GM19452 (cell line): ENCODE measurements at regions not wholly inside any gene's neighbourhood (a gene's known extent, or its start where the extent isn't known, plus 50 kb on each side); places are given as distances from the start of the nearest gene placed in this dataset.

Experiments
- ATAC-seq: cut with Tn5 transposase; IDR thresholded peaks from one replicate; pipeline ENCODE4 v1.9.1; 2021; ENCODE audit not compliant: unreplicated experiment

DNA sequence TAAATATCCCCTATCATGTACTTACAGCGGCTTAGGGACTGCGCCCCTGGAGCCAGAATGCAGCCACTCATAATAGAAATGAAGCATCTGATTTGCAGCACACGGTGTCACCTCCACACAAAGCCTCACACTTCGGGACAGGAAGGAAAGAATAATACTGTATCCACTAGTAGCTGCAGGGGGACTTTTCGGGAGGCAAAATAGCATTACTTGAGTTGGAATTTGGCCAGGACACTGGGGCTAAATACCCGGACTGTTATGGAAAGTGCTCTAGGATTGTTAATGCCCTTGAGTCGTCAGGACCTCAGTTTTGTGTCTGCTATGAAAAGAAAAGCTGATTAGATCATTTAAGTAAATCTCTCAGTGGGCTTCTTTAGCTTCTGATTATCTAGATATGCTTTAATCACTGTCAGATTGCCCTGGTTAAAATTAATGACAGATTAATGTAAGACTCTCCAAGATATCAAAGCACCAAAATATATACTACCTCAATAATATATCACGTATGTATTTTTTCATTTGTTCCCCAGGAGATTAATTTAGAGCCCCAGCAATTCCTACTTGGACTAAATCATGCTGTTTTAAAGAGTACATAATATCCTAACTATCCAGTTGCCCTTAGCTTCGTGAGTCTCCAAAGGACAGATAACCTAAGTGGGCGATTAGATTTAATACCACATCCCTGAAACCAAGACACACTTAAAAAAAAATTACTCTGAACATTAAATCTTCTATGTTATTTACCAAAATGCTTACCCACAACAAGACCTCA, 173.0 kb upstream of the NEBL start:
- ATAC-seq: no peak

DNA sequence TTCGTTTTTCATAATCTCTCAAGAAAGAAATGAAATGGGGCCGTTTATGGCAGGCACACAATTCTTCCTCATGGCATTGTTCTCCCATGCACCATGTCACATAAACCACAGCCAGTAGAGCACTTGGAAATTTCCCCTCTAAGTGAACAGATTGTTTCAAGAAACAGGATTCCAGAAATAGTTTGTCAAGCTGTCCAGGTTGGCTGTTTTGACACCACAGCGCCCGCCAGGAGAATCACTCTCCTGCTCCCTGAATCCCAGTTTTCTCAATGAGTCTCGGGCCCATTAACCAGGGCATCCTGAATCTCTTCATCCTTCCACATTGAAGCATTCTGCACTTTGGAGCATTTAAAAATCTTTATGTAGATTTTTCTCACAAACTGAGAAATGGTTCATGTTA, 172.2 kb upstream of the NEBL start:
- no peak for ATAC-seq

DNA sequence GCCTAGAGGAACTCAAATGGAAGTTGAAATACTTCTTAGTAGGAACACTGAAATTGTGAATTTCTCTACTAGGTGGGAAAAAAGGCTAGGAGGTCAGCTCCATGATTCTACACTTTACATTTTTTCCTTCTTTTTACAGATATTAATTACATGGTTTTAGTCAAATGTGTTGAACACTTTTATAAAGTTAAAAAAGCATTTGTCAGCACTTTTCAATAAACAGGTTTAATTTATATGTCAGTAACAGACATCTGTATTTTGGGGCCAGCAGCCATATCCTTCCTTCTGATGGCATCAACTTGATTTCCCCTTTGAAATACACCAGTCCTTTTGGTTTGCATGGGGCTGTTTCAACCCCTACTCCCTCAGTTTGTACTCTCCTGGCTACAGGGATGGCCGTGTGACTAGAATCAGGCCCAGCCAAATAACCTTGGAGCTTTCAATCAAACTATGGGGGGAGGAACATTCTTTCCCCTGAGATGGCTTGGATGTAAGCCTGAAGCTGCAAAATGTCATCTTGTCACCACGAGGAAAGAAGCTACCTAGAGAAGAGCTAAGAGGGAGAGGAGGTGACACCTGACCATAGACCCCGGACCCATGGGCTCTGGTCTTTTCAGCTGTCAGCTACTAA, 171.0 kb upstream of the NEBL start:
- ATAC-seq: no peak

DNA sequence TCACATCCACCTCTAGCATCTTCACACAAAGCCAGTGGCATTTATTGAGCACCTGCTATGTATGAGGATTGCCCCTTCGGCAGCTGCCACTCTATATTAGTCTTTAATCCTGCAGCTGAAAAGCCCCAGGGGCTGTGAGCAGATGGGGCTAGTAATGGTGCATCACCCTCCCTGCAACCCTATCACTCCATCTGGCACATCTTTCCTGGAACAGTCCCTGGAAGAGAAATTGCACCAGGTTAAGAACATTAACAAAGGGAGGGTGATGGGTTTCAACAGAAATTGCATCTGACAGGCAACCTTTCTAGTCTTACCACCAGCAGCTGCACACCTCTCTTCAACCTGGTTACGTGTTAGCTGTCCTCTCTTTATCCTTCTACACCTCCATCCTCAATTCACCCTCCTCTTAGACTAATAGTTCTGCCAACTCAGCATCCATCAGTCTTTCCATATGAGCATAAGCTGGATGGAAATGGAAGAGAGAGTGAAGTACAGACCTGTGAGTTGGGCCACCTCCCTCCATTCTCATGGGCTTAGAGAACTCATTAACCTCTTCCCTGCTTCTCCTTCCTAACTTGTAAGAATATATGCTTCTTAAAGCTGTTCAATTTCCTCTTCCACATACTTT, 168.6 kb upstream of the NEBL start:
- ATAC-seq: no peak

DNA sequence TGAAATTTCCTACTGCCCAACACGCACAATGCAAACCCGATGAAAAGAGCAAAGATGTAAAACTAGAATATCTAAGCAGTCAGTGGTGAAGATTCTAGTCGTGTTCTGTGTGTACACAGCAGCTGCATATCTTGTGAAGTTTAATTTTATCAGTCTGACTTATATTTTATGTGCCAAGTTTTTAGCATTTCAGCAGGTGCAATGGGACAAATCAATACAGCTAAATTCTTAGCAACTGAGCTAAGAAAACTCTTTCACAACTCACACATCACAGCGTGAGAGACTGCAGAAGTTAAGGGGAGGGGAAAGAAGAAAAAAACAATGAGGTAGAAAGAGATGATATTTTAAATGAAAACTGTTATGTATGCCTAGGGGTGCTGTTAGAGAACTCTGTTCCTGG, 164.9 kb upstream of the NEBL start:
- ATAC-seq: no peak

DNA sequence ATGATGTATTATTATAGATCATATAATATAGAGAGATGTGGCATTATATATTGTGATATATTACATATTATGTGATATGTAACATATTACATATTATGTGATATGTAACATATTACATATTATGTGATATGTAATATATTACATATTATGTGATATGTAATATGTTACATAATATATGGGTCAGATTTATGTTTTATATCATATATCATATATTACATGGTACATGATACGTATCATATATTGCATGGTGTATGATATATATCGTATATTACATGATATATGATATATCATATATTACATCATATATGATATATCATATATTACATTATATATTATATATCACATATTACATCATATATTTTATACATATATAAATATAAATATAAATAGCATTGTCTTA, 164.1 kb upstream of the NEBL start:
- ATAC-seq: no peak

DNA sequence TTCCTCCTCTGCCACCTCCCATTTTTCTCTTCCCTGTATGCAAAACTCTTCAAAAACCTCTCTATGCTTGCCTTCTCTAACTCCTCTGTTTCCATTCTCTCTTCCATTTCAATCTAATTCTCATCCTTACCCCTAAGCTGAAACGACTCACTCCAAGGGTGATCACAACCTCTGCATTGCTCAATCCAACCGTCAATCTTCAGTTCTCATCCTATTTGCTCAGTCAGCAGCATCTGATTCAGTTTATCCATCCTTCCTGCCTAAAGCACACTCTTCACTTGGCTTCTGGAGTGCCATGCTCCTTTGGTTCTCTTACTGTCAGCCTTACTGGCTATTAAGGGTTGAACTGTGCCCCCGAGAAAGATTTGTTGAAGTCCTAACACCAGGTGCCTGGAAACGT, 163.5 kb upstream of the NEBL start:
- ATAC-seq: no peak

DNA sequence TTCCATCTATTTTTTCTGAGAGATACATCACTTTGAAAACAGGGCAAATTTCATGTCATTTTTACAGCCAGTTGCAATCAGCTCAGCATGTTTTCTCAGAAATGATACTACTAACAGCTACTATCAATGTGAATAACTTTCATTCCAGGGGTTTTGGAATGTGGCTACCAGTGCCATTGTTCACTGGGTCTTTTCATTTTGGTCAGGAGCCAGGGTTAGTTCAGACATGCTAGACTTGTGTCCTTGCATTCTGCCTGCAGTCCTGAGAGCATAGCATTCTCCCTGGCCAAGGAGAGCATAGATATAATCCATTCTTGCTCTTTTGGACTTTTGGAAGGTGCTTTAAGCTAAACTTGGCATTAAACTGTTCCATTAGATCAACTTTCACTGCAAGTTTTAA, 160.9 kb upstream of the NEBL start:
- ATAC-seq: no peak

DNA sequence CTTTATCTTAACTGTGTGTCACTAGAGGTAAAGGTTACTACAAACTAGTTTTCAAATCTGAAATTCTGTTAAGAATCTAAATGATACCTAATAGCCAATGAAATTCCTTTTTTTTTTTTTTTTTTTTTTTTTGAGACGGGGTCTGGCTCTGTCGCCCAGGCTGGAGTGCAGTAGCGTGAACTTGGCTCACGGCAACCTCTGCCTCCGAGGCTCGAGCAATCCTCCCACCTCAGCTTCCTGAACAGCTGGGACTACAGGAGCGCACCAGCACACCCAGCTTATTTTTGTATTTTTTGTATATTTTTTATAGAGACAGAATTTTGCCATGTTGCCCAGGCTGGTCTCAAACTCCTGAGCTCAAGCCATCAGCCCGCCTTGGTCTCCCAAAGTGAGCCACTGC, 160.3 kb upstream of the NEBL start:
- no peak for ATAC-seq

DNA sequence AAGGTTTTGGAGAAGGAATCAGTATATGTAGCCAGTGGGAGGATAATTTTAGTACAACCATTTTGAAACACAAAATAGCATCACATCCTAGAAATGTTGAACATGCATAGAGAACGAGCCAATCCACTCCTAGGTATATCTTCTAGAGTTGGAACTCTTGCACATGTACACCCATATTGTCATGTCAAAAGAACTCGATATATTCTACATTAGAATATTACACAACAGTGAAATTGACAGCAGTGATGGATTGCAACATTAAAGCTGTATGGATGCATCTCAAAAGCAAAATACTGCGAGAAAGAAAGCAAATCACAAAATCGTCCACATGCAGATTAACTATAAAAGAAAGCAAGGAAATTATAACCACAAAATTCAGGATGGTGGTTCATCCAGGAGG, 159.3 kb upstream of the NEBL start:
- ATAC-seq: no peak

DNA sequence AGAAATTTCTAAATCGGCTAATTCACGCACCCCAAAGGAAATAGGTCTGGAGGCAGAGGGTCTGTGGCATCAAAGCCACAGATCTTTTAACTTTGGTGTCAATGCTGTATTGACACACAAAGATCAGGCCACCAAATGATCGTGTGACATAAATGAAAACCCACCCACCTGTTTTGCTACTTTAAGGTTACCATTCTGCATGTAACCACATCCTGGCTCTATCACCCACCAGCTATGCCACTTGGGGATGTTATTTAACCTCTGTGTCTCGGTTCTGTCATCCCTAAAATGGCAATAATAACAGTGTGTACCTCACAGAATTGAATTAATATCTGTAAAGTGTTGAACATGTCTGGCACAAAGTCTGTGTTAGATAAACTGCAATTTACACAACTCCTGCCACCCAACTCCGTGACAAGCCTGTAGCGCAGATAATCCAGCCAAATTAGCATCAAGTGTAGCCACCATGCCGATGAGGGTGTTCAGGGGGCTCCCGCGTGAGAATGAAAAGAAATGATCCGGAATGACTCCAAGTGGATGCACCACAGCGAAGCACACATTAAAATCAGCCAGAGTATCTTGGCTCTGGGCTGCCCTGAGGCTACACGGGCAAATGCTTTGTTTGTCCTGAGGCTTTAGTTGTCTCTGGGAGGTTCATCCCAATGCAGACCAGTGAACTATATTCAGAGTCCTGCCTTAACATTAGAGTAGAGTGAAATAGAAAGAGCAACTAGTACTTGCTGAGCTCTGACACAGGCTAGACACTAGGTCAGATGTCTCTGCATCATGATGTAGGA, 158.4 kb upstream of the NEBL start:
- ATAC-seq: no peak

DNA sequence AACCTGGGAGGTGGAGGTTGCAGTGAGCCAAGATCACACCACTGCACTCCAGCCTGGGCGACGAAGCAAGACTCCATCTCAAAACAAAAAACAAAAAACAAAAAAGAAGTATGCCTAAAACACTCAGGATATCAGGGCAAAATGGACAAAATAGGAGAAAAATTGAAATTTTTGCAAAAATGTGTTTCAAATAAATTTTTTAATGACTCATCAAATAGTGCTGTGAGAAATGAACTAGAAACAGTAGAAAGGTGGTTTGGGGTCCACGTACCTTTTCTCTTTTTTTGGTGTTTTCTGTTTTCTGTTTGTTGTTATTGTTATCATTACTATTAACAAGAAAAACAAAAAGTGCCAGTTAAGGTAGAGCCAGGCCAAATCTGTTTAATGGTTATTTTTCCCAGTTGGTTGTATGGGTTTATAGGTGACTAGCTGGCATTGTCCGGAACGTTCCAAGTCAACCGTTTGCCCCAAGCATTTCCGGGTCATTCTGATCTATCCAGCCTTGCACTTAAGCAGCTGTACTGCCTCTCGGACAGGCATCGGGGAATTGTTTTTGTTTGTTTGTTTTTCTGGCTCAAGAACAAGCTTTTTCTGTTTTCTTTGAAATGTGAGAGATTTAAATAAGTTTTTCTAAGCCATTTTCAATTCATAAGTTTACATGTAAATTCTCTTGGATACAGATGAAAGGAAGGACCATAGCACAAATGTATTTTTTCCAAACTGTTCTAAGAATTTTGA, 157.0 kb upstream of the NEBL start:
- no peak for ATAC-seq

DNA sequence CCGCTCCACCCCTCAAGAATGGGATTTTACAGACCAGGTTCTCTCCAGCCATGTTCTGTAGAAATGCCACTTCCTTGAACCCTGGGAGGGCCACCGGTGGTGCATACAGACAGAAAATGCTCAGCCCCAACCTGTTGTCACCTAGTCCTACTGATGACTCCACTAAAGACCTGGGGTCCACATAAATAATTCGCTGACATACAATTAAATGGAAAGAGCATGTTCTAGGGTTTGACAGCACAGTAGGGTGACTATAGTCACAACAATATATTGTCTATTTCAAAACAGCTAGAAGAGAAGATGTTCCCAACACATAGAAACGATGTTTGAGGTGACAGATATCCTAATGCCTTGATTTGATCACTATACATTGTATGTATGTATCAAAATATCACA, 155.6 kb upstream of the NEBL start:
- ATAC-seq: no peak

DNA sequence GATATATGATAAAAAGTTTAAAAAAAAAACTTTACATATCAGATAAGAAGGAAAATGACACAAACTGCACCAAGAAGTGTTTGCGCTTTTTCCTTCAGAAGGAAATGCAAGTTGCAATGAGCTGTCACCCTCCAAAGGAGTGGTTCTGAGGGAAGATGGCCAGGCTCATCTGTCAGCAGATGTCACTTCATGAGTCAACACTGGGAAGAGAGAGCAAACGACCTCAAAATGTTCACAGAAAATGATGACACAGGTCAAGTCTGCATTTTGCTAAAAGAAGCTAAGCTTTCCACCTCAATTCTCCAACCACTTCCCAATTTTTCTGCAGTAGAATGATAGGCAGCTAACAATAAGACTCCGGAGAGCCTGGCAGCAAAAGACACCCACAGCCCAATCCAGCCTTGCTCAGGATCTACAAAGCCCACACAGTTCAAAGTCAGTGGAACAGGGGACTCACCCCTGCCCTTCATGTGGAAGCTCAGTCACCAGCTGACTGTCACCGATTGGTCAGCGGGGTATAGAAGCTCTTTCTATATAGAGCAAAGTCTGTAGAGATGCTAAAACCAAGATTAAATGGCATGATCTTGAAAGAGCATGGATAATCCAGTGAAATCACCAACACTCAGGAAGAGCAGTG, 155.1 kb upstream of the NEBL start:
- ATAC-seq: no peak

DNA sequence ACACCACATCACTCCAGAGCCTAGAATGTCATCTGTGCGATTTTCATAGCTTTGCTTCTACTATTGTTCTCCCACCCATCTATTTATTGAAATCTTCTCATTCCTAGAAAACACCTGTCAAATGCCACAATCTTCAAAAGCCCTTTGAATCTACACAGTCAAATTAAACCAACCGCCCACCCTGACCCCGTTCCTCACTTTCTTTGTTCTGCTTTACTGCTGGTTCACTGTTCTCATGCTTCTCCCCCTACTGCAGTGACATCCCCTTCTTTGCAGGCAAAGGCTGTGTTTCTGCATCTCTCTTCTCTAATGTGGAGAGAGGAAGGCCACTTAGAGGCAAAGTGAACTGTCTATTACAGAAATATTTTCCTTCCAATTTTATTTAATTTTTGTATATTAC, 152.4 kb upstream of the NEBL start:
- ATAC-seq: no peak

DNA sequence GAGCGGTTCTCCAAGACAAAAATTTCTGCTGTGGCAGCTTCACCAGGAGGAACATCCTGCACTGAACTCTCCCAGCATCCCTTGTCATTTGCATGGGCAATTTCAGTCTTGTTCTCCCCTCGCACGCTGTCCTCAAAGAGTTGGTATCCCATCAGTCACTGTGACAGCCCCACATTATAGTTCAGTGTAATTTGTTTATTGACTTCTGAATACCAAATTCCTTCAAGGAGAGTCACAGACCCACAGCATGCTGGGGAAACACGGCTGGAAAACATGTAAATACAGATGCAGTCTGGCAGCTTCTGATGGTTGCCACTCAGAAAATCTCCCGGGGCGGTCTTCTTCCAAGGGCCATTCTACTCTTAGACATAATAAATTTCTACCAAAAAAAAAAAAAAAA, 151.0 kb upstream of the NEBL start:
- no peak for ATAC-seq

DNA sequence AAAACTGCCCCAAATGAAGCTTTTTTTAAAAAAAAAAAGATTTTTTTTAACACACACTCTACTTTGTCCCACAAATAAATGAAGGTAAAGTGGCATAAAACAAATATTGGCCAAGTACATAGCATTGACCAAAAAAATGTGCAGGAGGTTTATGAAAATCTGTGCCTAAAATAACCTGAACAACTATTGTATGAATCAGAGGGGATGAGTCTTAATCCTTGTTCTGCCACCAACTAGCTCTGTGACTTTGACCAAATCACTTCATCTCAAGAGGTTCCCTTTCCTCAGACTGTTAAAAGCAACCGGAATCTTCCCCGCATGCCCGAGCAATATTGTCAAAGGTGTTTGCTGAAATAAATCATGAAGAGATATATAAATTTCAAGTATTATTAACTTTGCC, 150.4 kb upstream of the NEBL start:
- no peak for ATAC-seq

DNA sequence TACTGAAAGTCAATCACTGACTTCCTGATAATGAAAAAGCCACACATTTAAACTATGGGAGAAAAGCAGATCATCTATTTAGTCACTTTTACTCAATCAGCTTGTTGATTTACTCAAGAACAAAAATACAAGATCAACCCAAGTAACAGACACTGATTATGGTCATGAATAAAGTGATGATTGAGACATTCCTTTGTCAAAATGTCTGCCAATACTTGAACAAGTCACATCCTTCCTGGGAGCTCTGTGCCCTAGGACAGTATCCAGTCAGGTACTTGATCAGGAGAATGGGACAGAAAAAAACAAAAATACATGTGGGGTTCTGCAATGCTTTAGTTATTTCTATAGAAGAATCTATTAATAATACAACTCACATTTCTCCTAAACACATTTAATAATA, 150.0 kb upstream of the NEBL start:
- no peak for ATAC-seq

DNA sequence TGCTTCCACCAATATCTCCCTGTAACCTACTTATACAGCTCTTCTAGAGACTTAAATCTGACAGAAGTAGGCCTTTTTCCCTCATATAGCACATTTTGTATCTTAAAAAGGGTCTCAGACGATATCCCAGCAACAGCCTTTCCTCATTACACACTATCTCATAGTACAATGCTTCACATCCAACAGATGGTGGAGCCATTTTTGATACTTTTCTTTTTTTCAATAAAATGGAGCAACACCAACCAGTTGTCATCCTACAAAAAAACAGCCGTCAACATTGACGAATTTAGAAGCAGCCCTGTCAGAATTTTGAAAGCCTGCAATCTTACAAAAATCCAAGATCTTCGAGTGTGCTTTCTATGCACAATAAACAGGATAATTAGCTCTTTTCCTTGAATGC, 145.9 kb upstream of the NEBL start:
- ATAC-seq: no peak

DNA sequence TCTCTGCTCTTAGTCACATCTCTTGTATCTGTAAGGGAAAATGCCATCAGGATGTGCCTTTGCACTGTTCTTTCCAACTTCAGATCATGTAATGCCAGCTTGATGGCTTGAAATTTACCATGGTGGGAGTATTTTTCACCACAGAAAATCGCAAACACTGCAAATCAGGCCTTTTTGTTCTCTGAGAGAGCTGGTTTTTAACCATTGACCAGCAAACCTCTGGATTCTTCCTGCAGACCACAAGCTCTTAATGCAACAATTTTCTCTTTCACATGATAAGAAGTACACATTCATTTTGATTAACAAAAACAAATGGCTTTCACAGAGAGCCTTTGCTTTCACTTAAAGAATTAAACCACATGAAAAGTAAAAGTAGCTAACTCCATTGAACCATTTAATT, 145.4 kb upstream of the NEBL start:
- no peak for ATAC-seq
